ENCODE measurements at regions not wholly inside any gene's neighbourhood (a gene's known extent, or its start where the extent isn't known, plus 50 kb on each side); places are given as distances from the start of the nearest gene placed in this dataset.

GRCh38 chr4:147370881-147371280 lies 110.0 kb upstream of the EDNRA start:
- Histone ChIP-seq H2BK15ac (ENCODE audit: low read length) (no peak overlapping the region), H2AFZ (ENCODE audit: low read length) (no peak overlapping the region), H3K27me3 (replicated peaks in 1 of 4; ENCODE audit: control insufficient read depth in 3 of 4, extremely low read depth in 1 of 4, insufficient read depth in 3 of 4, low read length in 3 of 4) (no peaks in the 10 kb centered on the region), H3K9me3 (ENCODE audit: insufficient read depth in 2 of 2, low read depth in 1 of 2, low read length in 1 of 2) (peaks cover 6 to 9% of the 10 kb centered on the region in 2 experiments; a peak in 3 of 4 replicates), H3K79me2 (ENCODE audit: control insufficient read depth in 1 of 2, insufficient read depth in 2 of 2, low read length in 2 of 2) (no peaks in the 10 kb centered on the region), H2BK5ac (ENCODE audit: low read depth, low read length) (no peak overlapping the region), H3K79me1 (ENCODE audit: low read depth, low read length) (no peaks in the 10 kb centered on the region), H3K4me2 (ENCODE audit: insufficient read depth in 1 of 2, low read depth in 2 of 2, low read length in 2 of 2) (no peak overlapping the region), H2BK20ac (ENCODE audit: low read length) (no peak overlapping the region), H3K56ac (replicated peaks; ENCODE audit: insufficient read length, low read depth, low read length) (no peak overlapping the region), H3K23me2 (ENCODE audit: low read depth, low read length) (no peaks in the 10 kb centered on the region), H4K8ac (ENCODE audit: extremely low read depth, insufficient read depth, low read length) (no peak overlapping the region), H3K4me3 (ENCODE audit: extremely low read depth in 1 of 4, insufficient read depth in 2 of 4, low read depth in 3 of 4, low read length in 4 of 4) (no peak overlapping the region), H3K27ac (ENCODE audit: low read depth, low read length) (no peak overlapping the region), H2BK12ac (ENCODE audit: low read depth, low read length) (no peak overlapping the region), H3K14ac (ENCODE audit: insufficient read length) (no peak overlapping the region), H4K91ac (replicated peaks; ENCODE audit: insufficient read length, low read length) (no peak overlapping the region), H4K5ac (ENCODE audit: insufficient read length, low read depth, low read length) (no peak overlapping the region), H2BK120ac (replicated peaks; ENCODE audit: low read depth, low read length) (no peak overlapping the region), H2AK5ac (ENCODE audit: low read depth, low read length) (no peak overlapping the region), H4K20me1 (replicated peaks in 1 of 2; ENCODE audit: control insufficient read depth in 1 of 2, insufficient read depth in 2 of 2, low read length in 2 of 2) (no peaks in the 10 kb centered on the region), H3K23ac (ENCODE audit: insufficient read length) (no peak overlapping the region), H3K9ac (replicated peaks in 1 of 4; ENCODE audit: extremely low read depth in 1 of 4, low read depth in 3 of 4, low read length in 3 of 4) (no peak overlapping the region), H3K4ac (replicated peaks; ENCODE audit: insufficient read length, low read depth, low read length) (no peak overlapping the region), H3K18ac (ENCODE audit: extremely low read depth, low read length) (no peak overlapping the region), H3K4me1 (replicated peaks in 1 of 4; ENCODE audit: control insufficient read depth in 3 of 4, insufficient read depth in 4 of 4, low read length in 3 of 4) (no peaks in the 10 kb centered on the region), H3K36me3 (ENCODE audit: control insufficient read depth in 2 of 4, insufficient read depth in 4 of 4, low read length in 3 of 4) (no peaks in the 10 kb centered on the region)
- FAIRE-seq (no peak), DNase-seq (ENCODE audit: low read depth in 1 of 2, low spot score in 2 of 2) (no peak)
- CTCF ChIA-PET (ENCODE audit: partially characterized antibody): interaction anchor here (1.1 to 1.5 kb wide), 4 partner anchors 11 to 496 kb away, joined by 3 to 6 read pairs (median 5); no protein-coding TSS in a partner anchor
- no peak for TF ChIP-seq CHD1 (IDR thresholded peaks at IDR 0.05; ENCODE audit: low read depth, low read length)
- POLR2A ChIA-PET (ENCODE audit: partially characterized antibody): no interaction called here
- WGBS, 2 experiments (ENCODE audit: extremely low coverage in 1 of 2, insufficient coverage in 1 of 2, insufficient read length in 1 of 2, insufficient replicate concordance in 2 of 2, low coverage in 1 of 2, low lambda C conversion rate in 2 of 2, missing lambda C conversion rate in 1 of 2): 89% methylated on average over 2 of the region's 2 CpGs; no CpG with 5 or more reads in 1 of the 2 experiments
